SHP77 (cell line): ENCODE measurements at regions not wholly inside any gene's neighbourhood (a gene's known extent, or its start where the extent isn't known, plus 50 kb on each side); places are given as distances from the start of the nearest gene placed in this dataset.
"Not testable (repeated sequence)": the region's sequence is repeated elsewhere in the genome, so short reads cannot be mapped to it uniquely, and the experiment has no call there.

Source experiments
- DNase-seq, 2 experiments: peaks; one replicate each; lab custom pipeline; 2025; lab: John Stamatoyannopoulos, UW

DNA sequence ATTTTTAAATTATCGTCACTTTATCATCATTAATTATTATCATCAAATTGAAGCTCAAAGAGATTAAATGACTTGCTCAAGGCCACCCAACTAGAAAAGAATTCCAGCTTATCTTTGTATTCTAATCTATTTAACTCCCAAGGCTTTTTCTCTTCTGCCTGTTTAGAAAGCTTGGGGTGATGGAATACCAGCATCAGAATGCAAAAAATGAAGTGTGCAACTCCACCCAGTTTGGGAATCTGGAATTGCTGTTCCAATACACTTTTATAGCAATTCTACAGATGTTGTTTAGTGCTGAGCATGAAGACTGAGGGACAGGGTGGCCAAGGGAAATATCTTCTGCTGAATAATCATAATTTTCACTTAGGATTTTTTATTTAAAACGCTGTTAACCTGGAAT is 97.2 kb upstream of the FIBIN start:
- DNase-seq: no peak

DNA sequence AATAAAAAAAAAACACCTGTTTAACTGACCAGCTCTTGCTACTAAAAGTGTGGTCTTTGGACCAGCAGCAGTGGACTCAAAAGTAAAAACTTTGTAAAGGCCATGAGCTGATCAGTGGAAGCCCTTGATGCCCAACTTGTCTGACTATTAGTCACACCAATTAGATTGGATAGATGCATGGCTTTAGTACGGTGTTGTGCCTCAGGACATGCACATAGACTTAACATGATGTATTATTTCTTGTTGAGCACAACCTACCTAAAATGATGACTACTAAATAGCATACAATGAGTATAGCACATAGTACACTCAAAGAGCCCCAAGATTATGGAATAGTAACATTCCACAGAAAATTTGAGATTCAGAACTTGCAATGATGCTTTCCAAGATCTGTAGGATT is 95.1 kb upstream of the FIBIN start:
- DNase-seq: no peak

DNA sequence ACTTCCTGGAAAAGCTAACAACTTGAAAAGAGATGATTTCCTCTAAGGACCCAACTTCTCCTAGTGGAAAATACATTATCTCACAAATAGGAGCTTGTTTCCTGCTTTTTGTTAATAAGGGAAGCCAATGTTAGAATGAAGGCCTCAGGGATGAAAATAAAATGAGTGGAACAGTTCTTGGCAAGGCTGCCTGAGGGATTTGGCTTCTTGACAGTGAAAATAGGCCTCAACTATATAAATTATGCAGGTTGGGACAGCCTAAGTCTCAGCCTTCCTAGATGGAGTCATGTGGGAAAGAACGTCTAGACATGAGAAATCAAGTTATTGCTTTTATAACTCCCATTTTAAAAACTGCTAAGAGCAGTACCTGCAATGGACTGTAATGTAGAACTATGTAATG is 92.8 kb upstream of the FIBIN start:
- no peak for DNase-seq

DNA sequence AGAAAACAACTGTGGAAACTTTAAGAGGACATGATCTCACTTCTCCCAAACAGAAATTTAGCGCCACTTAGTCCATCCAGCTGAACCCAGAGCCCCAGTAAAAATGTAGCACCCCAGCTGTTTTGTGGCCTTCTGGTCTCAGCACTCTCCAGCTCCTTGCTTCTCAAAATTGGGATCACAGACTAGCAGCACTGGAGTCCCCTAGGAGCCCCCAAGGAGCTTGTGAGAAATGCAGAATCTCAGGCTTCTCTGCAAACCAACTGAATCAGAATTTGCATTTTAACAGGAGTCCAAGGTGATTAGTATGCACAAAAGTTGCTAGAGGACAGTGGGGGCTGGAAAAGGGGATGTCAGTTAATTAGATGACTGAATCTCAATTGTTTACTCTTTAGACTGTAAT is 89.8 kb upstream of the FIBIN start:
- DNase-seq: no peak

DNA sequence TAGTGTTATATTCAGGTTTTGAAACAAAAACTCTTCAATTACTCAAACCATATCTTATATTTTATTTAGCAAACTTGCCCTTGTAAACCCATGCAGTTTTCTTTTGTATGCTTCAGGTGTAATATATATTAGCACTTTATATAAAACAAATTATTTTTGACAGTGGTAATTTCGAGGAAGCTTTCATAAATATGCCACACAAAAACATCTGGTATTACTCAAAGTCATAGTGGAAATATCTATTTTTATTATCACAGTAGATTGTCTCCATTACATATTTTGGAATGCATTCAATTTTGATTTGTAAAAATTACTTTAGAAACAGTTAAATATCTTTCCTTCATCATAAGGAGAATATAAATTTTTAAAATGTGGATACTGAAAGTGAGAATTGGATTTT is 89.1 kb upstream of the FIBIN start:
- no peak for DNase-seq

DNA sequence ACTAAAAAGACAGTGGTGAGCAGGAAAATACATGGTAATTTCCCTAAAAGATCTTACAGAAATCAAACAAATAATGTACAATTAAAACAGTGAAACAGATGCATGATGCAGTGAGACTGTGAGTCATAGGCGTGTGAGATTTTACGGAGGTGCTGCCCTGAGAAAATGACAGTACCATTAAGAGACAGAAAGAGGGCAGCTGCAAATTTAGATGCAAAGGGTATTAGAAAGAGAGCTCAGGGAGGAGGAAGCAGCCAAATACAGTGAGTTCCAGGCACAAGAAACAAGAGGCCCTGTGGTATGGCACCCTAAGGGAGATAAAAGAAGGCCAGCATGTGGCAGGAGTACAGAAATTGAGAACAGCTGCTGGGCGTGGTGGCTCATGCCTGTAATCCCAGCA is 88.5 kb upstream of the FIBIN start:
- no peak for DNase-seq

DNA sequence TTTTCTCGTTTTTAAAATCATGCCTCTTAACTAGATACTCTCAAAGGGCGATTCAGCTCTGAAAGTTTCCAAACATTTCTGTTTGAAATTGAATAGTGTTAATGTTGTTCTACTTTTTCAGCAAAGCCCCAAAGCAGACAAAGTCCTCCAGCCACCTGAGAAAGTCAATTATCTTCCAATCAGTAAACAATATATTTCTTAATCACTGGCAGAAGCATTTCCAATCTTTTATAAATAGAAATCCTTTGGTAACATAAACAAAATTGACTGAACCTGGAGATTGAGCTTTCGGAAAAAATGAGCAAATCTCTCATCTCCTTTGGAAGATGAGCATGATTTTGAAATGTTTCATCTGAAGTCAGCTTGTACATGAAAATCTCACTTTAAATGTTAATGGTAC is 84.4 kb upstream of the FIBIN start:
- no peak for DNase-seq

DNA sequence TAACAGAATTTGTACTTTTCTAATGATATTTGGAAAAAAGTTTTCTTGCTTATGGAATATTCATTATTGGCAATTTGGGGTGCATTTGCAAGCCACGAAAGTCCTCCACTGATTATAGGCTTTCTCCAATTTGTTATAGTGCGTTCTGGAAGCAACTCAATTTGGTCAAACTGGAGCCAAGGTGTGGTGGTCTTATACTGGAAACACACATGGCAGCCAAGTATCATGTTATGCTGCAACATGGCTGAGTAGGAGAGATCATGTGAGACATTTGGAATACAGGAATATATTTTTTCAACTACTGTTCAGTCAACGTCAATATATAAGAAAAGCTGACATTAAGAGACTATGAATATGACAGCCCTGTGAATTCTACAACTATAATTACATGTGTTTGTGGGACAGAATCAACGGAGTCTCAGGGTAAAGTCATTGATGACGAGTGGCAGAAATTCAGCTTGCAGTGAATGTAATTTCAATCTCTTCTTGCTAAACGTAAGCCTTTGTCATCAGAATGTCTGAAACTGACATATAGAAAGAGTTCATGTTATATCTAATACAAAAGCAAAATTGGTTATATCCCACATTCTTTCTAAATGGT is 83.8 kb upstream of the FIBIN start:
- no peak for DNase-seq

DNA sequence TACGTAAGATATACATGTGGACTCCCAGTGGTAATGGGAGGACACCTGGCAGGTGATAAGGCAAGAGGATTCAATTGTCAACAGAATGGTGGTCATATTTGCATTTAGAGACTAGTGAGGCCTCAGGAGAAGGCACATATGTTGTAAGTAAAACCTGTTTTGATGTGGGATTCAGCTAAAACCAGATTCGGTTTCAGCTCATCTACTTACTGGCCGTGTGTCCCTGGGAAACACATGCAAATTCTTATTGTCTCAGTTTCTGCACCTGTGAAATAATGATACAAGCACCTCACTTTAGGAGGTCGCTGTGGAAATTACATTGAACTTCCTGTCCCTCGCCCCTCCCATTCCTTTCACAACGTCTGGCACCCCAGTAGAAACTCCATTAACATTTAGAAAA is 78.9 kb upstream of the FIBIN start:
- no peak for DNase-seq

DNA sequence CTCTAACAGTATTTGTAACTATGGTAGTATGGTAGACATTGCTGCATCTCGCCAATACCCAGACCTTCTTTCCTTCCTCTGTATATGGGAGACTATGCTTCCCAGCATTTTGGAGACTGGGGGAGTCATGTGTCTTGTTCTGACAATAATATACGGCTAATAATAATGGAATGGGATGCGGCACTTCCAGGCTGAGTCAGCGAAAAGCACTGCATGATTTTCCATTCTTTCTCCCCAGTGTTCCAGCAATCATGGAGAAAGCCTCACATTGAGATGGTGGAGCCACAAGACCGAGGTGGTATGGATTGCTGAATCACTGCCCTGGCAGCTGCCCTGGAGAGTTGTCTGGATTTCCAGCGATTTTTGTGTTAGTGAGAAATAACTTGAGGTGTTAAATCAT is 77.1 kb upstream of the FIBIN start:
- DNase-seq: no peak

DNA sequence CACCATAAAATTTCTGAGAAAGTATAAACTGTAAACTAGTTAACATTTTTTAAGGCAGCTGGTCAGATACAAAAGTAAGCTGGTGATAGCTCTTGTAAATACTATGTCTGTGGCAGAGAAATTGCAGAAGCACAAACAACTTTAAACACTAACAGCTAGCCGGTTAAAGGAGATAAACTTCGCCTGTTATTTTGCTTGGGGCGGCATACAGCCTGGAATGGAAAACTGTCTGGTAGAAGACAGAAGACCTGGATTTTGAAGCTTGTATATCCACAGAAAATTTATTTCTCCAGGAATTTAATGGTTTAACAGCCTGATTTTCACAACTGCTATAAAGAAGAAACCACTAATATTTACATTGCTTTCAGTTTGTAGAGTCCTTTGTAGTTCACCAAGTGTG is 65.3 kb upstream of the FIBIN start:
- no peak for DNase-seq

DNA sequence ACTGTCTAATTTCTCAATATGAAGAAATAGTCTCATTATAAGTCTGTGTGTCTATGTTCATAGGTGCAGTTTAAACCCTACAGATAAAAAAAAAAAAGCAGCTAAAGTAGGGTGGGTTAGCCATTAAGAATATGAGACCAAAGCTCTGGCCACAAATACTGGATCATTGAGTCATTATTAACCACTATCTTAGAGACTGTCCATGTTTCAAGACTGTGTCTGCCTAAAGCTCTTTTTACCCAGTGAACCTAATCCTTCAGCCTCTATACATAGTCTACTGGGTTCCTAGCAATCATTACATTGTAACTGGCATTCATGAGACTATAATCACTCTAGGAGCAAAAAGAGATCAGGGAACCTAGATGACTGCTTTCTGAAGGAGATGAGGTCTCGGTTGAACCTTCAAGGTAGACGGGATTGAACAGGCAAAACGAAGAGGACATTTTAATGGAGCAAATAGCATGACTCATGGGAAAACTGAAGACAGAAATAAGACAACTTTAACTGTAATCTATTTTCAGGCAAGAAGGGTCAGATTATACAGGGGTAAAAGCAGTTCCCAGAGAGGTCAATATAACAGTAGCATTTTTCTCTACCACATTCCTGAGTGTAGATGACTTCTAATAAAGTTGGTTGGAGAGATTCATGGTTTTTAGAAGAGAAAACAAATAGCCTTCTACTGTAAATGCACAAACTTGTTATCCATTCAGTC is 64.0 kb upstream of the FIBIN start:
- DNase-seq: no peak

DNA sequence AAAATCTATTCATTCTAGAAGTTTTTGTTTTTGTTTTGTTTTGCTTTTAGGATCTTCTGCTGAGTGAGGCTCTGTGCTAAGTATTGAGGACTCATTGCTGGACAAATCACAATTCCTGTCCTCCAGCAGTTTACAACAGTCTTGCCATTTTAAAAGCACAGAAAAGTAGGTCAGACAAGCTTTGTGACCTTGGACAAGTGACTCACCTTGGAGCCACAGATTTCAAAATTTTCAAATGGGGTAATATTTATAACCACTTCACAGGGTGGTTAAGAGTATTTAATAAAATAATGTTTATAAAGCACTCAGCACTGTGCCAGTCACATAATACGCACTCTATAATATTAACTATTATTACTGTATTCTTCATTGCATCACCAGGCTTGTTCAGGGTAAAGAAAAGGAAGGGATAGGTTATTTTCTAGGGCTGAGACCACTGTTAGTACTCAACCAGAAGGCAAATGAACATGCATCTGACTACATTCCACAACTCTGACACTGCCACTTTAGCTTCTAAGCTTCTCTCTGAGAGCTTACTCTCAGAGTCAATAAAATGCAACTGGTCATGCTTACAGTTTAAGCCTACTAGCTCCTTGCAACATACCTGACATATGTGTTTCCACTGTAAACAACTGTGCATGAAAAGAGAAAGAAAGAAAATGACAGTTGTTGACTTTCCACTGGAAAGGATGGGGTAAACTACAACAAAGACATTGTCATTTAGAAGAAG is 63.2 kb upstream of the FIBIN start:
- no peak for DNase-seq

DNA sequence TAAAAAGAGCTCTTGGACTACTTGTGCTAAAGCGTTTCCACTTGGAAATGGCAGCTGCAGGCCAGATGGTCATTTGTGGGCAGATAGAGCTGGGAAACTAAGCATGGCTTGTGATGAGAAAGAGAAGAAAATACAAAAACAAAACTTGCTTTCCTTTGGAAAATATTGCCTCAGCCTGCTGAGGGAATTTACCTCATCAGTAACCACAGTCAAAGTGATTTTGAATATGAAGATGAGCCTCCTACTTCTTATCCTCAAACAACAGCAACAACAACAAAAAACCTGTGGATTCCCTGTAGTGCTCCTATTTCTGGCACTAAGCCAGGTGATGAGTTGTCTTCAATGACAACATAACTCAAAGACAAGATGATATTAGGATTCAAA is 62.7 kb upstream of the FIBIN start:
- DNase-seq: no peak

DNA sequence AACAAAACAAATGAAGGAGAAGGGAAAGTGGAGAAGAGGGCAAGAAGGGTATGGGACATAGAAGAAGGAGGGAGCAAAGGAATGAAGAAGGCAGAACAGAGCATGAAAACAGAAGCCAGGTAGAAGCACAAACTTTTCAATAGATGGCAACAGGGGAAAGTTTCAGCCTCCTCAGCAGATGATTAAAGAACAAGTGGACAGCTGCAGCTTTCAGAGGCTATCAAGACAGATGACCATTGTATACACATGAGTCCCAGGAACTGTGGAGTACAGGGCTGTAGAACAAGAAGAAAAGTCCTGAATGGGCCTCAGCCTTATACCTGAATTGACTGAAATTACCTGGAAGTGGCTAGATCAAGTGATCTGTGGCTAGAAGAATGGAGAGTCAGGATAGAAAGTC is 62.0 kb upstream of the FIBIN start:
- DNase-seq: no peak

DNA sequence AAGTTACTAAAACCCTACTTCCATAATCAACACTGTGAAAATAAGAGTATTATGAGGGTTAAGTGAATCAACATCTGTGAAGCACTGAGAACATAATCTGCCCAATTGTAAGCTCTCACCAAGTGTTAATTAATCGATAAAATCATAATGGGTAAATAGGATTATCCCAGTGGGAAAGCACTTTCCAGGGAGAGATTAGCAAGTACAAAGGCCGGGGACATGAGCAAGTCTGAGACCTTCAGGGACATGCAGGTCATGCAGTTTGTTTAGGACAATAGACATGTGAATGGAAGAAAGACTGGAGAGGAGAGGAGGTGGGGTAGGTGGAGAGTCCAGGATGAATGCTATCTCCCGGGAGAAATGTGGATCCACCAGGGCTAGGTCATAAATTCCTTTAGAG is 57.8 kb upstream of the FIBIN start:
- DNase-seq: no peak

DNA sequence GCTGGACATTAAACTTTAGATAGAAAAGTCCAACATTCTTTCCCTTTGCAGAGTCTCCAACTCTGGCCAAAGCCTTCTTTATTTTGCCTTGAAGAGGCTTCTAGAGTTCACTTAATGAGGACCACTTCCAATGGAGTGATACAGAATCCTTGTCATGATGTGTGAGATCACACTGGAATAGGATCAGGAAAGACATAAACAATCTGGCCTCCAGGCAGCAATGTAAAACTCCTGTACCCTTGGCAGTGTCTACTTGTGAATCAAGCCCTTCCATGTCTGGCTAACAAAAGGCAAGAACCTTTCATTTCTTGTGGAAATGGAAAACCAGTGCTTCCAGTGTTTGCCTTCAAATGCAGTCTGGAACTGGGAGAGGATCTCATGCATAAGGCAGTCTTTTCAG is 56.5 kb upstream of the FIBIN start:
- DNase-seq: no peak

DNA sequence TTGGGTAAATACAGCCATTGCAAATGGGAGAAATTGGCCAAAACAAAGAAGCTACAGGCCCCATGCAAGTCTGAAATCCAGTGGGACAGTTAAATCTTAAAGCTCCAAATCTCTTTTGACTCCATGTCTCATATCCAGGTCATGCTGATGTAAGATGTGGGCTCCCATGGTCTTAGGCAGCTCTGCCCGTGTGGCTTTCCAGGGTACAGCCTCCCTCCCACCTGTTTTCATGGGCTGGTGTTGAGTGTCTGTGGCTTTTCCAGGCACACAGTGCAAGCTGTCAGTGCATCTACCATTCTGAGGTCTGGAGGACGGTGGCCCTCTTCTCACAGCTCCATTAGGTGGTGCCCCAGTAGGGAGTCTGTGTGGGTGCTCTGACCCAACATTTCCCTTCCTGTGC is 53.4 kb upstream of the FIBIN start:
- not testable (repeated sequence) for DNase-seq

DNA sequence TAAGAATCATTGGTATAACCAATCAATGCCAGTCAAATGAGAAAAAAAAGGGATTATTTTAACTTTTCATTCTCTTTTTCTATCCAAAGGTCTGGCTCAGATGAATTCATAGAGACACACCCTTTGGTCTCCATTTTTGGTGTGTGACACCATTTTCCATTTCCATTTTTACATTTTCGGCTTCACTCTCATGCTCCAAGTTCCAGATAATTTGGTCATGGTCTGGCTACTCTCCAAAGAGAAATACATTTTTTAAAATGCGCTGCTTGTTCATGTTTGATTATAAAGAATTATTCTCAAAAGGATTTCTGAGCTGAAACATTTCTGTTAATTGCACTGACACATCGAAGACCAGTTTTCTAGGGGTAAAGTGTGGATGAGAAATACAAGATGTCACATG is 51.6 kb upstream of the FIBIN start:
- no peak for DNase-seq

DNA sequence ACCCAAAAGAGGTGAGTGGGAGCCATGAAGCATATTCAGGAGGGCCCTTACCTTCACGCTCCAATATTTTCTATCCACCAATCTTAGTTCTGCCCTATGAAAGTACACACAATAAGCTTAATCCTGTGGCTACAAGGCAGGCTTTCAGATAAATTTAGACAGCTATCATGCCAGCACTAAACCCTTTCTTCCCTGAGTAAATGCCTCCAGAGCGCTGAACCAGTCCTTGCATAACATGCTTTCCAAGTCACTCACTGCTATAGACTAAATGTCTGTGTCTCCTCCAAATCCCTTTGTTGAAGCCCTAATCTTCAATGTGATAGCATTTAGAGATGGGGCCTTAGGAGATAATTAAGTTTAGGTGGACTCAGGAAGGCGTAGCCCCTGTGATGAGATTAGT is 50.3 kb upstream of the FIBIN start:
- DNase-seq: no peak
